SHP77 (cell line): ENCODE measurements at regions not wholly inside any gene's neighbourhood (a gene's known extent, or its start where the extent isn't known, plus 50 kb on each side); places are given as distances from the start of the nearest gene placed in this dataset.
"Not testable (repeated sequence)": the region's sequence is repeated elsewhere in the genome, so short reads cannot be mapped to it uniquely, and the experiment has no call there.

Experiments
- DNase-seq, 2 experiments: peaks; one replicate each; lab custom pipeline; 2025; lab: John Stamatoyannopoulos, UW

DNA sequence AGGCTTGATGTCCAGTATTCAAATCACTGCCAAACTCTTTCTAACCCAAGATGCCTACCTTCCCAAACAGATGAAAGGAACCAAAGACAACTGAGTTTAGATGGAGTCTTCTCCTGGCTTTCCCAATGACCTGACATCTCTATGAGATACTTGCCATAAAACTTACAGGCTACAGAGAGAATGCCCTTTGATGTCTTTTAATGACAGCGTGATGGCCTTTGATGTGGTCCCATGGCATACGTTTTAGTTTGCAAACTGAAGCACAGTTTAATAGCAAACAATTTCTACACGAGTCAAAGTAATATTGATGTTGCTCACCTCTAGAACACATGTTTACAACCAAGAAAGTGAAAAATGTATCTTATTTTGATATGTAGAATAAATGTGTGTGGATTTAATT lies 73.2 kb downstream of the ZIC4 start:
- DNase-seq = no peak

DNA sequence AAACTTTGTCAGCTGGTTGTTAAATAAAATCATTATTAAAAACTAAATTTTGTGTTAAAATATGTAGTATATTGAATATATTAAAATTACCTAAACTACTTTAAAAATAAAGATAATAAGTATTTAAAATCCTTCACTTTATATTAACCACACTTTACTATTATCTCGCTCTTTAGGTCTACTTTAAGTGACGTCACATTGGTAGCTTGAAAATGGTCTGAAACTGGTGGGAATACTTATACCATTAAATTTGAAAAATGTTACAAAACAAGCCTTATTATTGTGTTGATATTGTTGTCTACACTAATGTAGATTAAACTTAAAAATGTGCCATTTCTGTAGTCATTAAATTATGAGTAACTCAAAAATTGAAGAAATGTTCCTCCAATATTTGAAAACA lies 77.6 kb downstream of the ZIC4 start:
- DNase-seq = no peak

DNA sequence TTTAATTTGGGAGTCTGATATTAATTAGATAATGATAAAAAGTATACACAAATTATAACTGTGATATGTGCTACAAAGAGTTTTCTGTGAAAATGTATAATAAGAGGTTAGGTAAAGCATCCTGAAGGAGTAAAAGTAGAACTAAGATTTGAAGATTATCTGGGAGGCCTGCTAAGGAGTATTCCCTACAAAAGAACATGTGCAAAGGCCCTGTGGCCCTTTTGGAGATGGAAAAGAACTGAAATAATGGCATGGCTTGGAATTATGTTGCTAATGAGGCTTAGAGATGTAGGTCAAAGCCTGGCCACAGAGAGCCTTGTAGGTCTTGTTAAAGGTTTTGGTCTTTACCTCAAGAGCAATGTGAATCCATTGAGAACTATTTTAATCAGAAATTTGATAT lies 82.0 kb downstream of the ZIC4 start:
- DNase-seq = no peak

DNA sequence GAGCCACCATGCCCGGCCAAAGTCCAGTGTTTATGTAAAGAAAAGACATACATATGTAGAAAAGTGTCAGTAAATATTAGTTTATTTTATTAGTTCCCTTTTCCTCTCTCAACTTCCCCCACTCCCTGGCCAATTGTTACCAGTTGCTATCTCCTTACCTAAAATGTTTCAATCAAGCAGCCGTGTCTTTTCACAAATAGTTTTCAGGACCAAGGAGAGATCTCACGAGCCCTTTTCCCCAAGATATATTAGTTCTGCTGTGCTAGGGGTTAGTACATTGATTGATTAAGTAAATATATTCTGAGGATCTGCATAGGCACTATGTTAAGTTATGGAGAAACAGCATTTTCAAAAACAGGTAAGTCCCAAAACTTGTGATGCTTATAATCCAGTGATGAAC lies 87.4 kb downstream of the ZIC4 start:
- DNase-seq = no peak

- not testable (repeated sequence) for DNase-seq
Measured at GRCh38 chr3:147317080-147317479, 89.3 kb downstream of the ZIC4 start.

DNA sequence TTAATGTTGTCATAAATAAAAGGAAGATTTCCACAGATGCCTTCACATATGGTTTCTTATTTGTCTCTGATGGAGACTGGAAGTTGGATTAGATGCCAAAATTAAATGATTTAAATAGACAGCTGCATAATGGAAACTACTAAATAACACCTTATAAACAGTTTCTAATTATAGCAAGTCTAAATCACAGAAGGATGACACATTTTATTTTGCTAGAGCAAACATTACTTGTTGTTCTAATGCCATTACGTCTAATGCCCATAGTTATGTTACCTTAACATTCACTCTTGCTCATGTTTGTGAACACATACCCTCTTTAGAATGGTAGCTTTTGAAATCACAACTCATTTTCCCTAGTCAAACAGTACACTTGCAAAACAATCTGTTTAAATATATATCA lies 92.8 kb downstream of the ZIC4 start:
- no peak for DNase-seq

- no peak for DNase-seq
Measured at GRCh38 chr3:147312786-147313280, 93.5 kb downstream of the ZIC4 start.

DNA sequence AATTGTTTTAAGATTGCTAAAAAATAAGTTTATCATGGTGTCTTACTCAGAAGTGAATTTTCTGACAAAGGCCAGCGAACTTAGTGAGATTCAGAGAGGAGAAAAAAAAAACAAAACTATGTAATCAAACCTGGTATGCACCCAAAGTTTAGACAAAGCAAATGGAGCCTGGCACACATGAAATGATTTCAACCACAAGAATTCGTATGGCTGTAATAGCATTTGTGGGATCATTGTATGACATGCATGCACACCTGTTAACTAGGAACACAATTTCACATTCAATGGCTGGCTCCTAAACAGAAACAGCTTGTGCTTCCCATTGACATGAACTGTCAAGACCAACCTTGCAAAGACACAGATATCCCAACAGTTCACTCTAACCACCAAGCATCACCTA lies 94.6 kb downstream of the ZIC4 start:
- no peak for DNase-seq

DNA sequence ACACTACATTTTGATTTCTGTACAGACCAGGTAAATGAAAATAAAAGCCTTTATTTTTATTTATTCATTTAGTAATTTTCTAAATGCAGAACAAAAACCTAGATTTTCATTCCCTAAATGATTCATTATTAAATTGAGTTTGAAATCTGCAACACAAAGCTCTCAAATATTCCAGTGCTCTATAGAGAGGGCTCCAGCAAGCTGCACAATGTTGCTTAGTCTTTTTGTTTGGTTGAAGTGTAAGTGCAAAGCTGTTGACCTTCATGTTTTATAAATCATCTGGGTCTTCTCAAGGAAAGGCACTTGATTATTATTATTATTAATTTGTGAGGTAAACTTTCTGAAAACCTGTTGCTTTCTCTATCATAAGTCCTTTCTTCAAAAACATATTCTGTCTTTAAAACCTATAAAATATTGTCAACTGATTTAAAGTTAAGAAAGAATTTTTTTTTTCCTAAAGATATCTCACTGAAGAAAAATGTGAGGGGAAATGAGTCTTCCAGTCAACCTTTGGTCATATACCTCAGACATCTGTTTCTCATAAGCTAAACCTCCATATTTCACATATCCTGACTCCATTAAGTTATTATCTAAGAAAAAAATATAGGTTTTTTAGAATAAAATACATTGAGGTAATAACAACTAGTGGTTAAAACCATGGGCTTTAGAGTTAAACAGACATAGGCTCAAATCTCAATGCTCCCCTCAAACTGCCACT lies 100.7 kb downstream of the ZIC4 start:
- DNase-seq = no peak

GRCh38 chr3:147304756-147305155 lies 101.6 kb downstream of the ZIC4 start:
- DNase-seq = no peak

- DNase-seq = no peak
Measured at GRCh38 chr3:147301781-147302180, 104.6 kb downstream of the ZIC4 start.

DNA sequence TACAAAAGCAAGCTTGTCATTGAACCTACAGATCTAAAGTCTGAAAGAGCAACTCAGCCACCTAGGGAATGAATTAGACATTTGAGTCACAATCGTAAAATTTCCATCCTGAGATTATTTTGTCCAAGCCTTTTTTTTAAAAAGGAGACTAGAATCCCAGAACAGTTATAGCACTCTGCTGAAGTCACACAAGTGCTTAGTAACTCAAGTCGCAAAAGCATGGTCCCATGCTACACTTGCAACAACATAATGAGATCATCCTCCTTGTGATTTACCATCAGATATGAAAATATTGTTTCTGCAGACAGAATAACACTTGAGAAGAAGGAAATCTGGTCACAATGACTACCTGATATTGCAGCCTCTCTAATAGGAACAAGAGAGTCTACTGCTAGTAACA lies 106.7 kb downstream of the ZIC4 start:
- DNase-seq = no peak

- DNase-seq = no peak
Measured at GRCh38 chr3:147298511-147298982, 107.8 kb downstream of the ZIC4 start.

- DNase-seq = no peak
Measured at GRCh38 chr3:147297761-147298350, 108.5 kb downstream of the ZIC4 start.

DNA sequence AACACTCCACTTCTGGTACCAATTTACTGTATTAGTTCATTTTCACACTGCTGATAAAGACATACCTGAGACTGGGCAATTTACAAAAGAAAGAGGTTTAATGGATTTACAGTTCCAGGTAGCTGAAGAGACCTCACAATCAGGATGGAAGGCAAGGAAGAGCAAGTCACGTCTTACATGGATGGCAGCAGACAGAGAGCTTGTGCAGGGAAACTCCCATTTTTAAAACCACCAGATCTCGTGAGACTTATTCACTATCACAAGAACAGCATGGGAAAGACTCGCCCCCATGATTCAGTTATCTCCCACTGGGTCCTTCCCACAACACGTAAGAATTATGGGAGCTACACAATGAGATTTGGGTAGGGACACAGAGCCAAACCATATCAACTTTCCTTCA lies 119.0 kb downstream of the ZIC4 start:
- not testable (repeated sequence) for DNase-seq

DNA sequence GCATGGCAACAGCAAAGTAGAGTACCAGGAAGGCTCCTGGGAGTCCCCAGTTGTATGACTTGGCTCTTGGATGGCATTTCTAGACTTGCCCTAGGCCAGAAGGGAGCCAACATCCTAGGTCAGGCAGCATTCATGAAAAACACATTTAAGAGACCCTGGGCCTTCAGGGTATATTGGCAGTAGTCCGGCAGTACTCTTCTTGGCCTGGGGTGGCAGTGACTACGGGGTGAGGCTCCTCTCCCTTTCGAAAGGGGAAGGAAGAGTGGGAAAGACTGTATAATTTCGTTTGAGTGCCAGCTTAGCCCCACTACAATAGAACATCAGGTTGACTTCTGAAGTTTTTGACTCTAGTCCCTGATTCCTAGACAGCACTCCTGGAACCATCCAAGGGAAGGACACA lies 136.4 kb downstream of the ZIC4 start:
- DNase-seq = no peak

GRCh38 chr3:147267434-147267833 lies 138.9 kb downstream of the ZIC4 start:
- no peak for DNase-seq

- no peak for DNase-seq
Measured at GRCh38 chr3:147257944-147258343, 148.4 kb downstream of the ZIC4 start.

DNA sequence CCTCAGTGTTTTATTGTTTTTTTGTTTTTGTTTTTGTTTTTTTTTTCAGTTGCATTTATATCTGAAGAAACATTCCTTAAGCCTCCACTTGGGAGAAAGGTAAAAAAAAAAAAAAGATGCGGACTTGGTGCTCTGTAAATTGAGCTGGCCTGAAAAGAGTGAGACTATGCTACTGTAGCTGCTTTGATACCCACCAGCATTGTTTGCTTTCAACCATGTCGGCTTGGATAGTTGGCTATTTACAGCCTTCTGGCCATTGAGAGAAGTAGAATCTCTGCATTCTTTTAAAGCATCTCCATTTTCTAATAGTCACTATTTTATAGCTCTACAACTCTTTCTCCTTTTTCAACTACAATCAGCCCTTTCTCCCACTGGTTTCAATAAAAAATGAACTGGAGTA lies 149.6 kb downstream of the ZIC4 start:
- no peak for DNase-seq

GRCh38 chr3:147246906-147247305 lies 159.4 kb downstream of the ZIC4 start:
- no peak for DNase-seq

DNA sequence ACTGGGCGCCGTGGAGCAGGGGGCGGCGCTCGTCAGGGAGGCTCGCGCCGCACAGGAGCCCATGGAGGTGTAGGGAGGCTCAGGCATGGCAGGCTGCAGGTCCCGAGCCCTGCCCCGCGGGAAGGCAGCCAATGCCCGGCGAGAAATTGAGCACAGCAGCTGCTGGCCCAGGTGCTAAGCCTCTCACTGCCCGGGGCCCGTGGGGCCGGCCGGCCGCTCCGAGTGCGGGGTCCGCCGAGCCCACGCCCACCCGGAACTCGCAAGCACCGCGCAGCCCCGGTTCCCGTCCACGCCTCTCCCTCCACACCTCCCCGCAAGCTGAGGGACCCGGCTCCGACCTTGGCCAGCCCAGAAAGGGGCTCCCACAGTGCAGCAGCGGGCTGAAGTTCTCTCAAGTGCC lies 160.7 kb downstream of the ZIC4 start:
- not testable (repeated sequence) for DNase-seq

GRCh38 chr3:147245022-147245421 lies 161.3 kb downstream of the ZIC4 start:
- peak in 1 of 2 experiments; percentile 4 for DNase-seq

GRCh38 chr3:147244397-147244796 lies 161.9 kb downstream of the ZIC4 start:
- no peak for DNase-seq

GRCh38 chr3:147240581-147240980 lies 165.8 kb downstream of the ZIC4 start:
- DNase-seq = no peak
